ENCODE measurements at regions not wholly inside any gene's neighbourhood (a gene's known extent, or its start where the extent isn't known, plus 50 kb on each side); places are given as distances from the start of the nearest gene placed in this dataset.

DNA sequence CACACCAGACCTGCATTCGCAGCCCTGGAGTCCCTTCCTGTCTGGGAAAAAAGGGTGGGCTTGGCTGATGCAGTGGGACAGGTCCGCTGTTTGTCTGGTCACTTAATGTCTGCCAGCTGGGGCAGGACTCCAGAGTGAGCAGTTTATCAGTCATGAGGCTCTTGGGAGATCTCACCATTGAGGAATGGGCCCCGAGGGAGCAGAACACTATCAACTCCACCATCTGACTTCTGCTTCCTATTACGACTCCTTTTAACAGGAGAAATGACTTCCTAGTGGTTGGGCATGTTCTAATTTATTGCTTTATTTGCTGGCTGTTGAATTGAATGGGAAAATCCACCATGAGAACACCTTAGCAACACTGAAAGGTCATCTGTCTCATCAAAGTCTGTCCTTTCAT is 182.5 kb upstream of the RASSF8 start:
- no peak for TF ChIP-seq ZFX (IDR thresholded peaks at IDR 0.05)
- TF ChIP-seq, protein P1, sequence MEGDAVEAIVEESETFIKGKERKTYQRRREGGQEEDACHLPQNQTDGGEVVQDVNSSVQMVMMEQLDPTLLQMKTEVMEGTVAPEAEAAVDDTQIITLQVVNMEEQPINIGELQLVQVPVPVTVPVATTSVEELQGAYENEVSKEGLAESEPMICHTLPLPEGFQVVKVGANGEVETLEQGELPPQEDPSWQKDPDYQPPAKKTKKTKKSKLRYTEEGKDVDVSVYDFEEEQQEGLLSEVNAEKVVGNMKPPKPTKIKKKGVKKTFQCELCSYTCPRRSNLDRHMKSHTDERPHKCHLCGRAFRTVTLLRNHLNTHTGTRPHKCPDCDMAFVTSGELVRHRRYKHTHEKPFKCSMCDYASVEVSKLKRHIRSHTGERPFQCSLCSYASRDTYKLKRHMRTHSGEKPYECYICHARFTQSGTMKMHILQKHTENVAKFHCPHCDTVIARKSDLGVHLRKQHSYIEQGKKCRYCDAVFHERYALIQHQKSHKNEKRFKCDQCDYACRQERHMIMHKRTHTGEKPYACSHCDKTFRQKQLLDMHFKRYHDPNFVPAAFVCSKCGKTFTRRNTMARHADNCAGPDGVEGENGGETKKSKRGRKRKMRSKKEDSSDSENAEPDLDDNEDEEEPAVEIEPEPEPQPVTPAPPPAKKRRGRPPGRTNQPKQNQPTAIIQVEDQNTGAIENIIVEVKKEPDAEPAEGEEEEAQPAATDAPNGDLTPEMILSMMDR (conservative IDR thresholded peaks at IDR 0.05): no peak

DNA sequence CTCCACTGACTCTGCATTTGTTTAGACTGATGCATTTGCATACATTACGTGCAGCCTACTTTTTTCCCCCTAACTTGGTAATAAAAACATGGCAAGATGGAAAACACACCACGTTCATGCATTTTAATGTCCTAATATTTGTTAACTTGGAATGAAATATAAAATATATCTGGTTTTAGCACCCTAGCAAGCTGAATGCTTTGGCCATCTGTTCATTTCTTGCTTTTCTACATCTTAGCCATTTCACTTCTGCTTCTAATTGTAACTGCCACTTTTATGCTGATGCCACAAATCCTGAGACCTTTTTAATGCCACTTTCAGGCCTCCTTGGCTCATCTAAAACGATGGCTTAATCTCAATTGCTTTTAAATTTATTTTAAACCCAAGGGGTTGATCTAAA is 177.7 kb upstream of the RASSF8 start:
- TF ChIP-seq, protein P1 (conservative IDR thresholded peaks at IDR 0.05): no peak
- TF ChIP-seq ZFX (IDR thresholded peaks at IDR 0.05): no peak
- no peak overlapping the region for H3K27ac ChIP-seq

More for the DNA sequence above, 182.5 kb upstream of the RASSF8 start:
- H3K27ac ChIP-seq: no peak overlapping the region

DNA sequence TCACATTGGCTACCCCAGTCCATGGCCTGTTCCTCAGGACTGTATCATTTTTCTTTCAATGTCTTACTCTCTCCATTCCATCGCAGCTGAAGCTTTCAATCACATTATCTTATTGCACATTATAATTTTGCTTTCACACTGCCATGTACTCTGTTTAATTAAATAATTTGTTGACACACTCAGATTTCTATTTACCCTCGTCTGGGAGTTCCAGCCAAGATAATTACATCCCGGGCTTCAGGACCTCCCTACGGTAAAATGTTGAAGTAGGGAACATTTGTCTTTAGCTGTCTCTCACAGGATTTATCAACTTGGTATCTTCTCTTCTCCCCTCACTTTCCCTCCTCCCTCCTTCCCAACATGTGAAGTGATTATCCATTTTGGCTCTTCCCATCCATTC is 177.2 kb upstream of the RASSF8 start:
- TF ChIP-seq, protein P1 (conservative IDR thresholded peaks at IDR 0.05): no peak
- TF ChIP-seq ZFX (IDR thresholded peaks at IDR 0.05): no peak

DNA sequence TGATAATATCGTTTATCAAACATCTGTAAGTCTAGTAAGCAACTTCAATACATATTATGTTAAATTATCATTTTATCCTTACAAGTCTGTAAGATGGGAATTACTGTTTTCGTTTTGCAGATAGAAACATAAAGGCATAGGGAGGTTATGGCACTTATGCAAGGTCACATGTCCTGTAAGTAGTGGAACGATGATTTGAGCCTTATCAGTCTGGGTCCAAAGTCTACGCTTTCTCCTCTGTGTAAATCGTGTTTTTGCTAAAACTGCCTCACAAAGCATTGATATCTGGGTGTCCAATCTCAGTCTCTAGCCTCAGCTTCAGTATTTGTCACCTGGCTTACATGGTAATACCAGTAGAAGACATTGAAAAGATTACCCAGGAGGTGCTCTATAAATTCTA is 174.9 kb upstream of the RASSF8 start:
- no peak overlapping the region for H3K27ac ChIP-seq
- TF ChIP-seq, protein P1 (conservative IDR thresholded peaks at IDR 0.05): no peak
- no peak for TF ChIP-seq ZFX (IDR thresholded peaks at IDR 0.05)

More for the DNA sequence above, 177.2 kb upstream of the RASSF8 start:
- H3K27ac ChIP-seq: no peak overlapping the region

DNA sequence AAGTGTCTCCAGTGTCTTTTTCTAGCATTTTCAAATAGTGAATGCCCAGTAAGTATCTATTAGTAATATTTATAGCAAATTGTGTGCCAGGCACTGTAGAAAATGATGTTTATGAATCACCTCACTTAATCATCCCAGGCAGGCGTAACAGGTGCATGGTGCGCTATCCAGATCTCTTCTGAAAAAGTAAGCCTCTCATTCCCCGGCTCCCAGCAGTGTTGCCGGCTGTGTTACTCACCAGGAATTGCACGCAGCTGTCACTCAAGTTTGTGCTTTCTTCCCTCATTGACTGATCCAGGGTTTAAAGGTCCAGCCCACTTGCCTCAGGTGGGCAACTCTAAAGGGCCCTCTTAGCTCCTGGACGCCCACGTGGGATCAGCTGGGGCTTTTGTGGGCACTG is 173.8 kb upstream of the RASSF8 start:
- H3K27ac ChIP-seq: no peak overlapping the region
- no peak for TF ChIP-seq ZFX (IDR thresholded peaks at IDR 0.05)
- TF ChIP-seq, protein P1 (conservative IDR thresholded peaks at IDR 0.05): no peak

DNA sequence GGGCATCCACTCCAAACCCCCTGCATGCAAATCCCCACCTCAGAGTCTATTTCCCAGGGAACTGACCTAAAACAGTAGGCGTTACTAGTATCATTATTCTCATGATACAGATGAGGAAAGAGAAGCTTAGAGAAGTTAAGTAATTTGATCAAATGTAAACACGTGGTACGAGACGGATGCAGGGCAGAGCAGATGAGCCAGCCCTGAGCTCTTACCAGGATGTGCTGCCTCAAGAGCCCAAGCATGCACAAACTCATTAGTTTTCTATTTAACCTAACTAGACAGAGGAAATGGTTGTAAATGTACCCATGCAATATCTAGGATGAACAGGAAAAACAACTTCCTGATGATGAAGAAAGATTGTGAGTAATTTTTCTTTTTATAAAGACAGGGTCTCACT is 173.3 kb upstream of the RASSF8 start:
- no peak for TF ChIP-seq ZFX (IDR thresholded peaks at IDR 0.05)
- TF ChIP-seq, protein P1 (conservative IDR thresholded peaks at IDR 0.05): no peak
- no peak overlapping the region for H3K27ac ChIP-seq

DNA sequence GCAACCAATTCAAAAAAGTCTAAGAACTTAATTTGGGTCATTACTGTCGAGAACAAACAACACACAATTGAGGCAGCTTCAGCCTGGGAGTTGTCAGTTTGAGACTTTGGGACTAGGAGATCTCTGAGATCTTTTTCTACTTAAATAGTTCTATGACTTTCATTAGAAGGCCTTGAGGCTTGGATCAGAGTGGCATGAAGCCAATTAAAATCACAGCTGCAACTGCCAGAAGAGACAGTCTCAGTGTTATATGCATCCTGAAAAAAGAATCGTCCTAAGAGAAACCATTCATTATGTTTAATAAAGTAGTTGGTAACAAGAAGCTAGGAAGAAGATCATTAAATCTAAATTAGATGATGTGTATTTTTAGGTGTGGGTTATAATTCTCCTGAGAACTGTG is 170.8 kb upstream of the RASSF8 start:
- H3K27ac ChIP-seq: no peak overlapping the region
- TF ChIP-seq, protein P1 (conservative IDR thresholded peaks at IDR 0.05): no peak

Data from C4-2B (cell line).